ENCODE measurements at regions not wholly inside any gene's neighbourhood (a gene's known extent, or its start where the extent isn't known, plus 50 kb on each side); places are given as distances from the start of the nearest gene placed in this dataset.

DNA sequence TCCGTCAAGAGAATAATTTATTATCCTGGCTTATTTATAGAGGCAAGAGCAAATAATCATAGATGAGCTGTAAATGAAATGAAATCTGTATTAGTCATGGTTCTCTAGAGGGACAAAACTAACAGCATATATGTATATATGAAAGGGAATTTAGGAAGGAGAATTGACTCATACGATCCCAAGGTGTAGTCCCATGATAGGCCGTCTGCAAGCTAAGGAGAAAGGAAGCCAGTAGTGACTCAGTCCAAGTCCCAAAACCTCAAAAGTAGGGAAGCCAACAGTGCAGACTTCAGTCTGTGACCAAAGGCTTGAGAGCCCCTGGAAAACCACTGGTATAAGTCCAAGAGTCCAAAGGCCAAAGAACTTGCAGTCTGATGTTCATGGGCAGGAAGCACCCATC lies 515.9 kb upstream of the CYLC2 start:
- FAIRE-seq, result no peak
- POLR2A ChIA-PET (ENCODE audit: partially characterized antibody), result no interaction called here

More for the DNA sequence above, 515.9 kb upstream of the CYLC2 start:
- Histone ChIP-seq H3K23ac (ENCODE audit: insufficient read length) (no peak overlapping the region), H3K27ac (ENCODE audit: low read depth, low read length) (no peak overlapping the region), H3K18ac (ENCODE audit: extremely low read depth, low read length) (no peak overlapping the region), H3K56ac (replicated peaks; ENCODE audit: insufficient read length, low read depth, low read length) (no peak overlapping the region), H4K91ac (replicated peaks; ENCODE audit: insufficient read length, low read length) (no peak overlapping the region), H2AFZ (ENCODE audit: low read length) (no peak overlapping the region), H4K5ac (ENCODE audit: insufficient read length, low read depth, low read length) (no peak overlapping the region), H3K27me3 (replicated peaks in 1 of 4; ENCODE audit: control insufficient read depth in 3 of 4, extremely low read depth in 1 of 4, insufficient read depth in 3 of 4, low read length in 3 of 4) (no peaks in the 10 kb centered on the region), H3K4me2 (ENCODE audit: insufficient read depth in 1 of 2, low read depth in 2 of 2, low read length in 2 of 2) (no peak overlapping the region), H3K23me2 (ENCODE audit: low read depth, low read length) (no peaks in the 10 kb centered on the region), H3K9ac (replicated peaks in 1 of 4; ENCODE audit: extremely low read depth in 1 of 4, low read depth in 3 of 4, low read length in 3 of 4) (no peak overlapping the region), H3K36me3 (ENCODE audit: control insufficient read depth in 2 of 4, insufficient read depth in 4 of 4, low read length in 3 of 4) (no peaks in the 10 kb centered on the region), H2BK5ac (ENCODE audit: low read depth, low read length) (no peak overlapping the region), H4K8ac (ENCODE audit: extremely low read depth, insufficient read depth, low read length) (no peak overlapping the region), H3K79me1 (ENCODE audit: low read depth, low read length) (no peaks in the 10 kb centered on the region), H2BK120ac (replicated peaks; ENCODE audit: low read depth, low read length) (no peak overlapping the region), H2BK12ac (ENCODE audit: low read depth, low read length) (no peak overlapping the region), H3K14ac (ENCODE audit: insufficient read length) (no peak overlapping the region), H2BK15ac (ENCODE audit: low read length) (no peak overlapping the region), H2BK20ac (ENCODE audit: low read length) (no peak overlapping the region), H2AK5ac (ENCODE audit: low read depth, low read length) (no peak overlapping the region), H3K4me3 (ENCODE audit: extremely low read depth in 1 of 4, insufficient read depth in 2 of 4, low read depth in 3 of 4, low read length in 4 of 4) (no peak overlapping the region), H4K20me1 (replicated peaks in 1 of 2; ENCODE audit: control insufficient read depth in 1 of 2, insufficient read depth in 2 of 2, low read length in 2 of 2) (no peaks in the 10 kb centered on the region), H3K4ac (replicated peaks; ENCODE audit: insufficient read length, low read depth, low read length) (no peak overlapping the region), H3K9me3 (ENCODE audit: insufficient read depth in 2 of 2, low read depth in 1 of 2, low read length in 1 of 2) (no peaks in the 10 kb centered on the region), H3K79me2 (ENCODE audit: control insufficient read depth in 1 of 2, insufficient read depth in 2 of 2, low read length in 2 of 2) (no peaks in the 10 kb centered on the region), H3K4me1 (replicated peaks in 1 of 4; ENCODE audit: control insufficient read depth in 3 of 4, insufficient read depth in 4 of 4, low read length in 3 of 4) (no peaks in the 10 kb centered on the region)
- no peak for DNase-seq (ENCODE audit: low read depth in 1 of 2, low spot score in 2 of 2)
- 97% methylated on average over 3 of the region's 3 CpGs; no CpG with 5 or more reads in 1 of the 2 experiments for WGBS, 2 experiments (ENCODE audit: extremely low coverage in 1 of 2, insufficient coverage in 1 of 2, insufficient read length in 1 of 2, insufficient replicate concordance in 2 of 2, low coverage in 1 of 2, low lambda C conversion rate in 2 of 2, missing lambda C conversion rate in 1 of 2)
- CTCF ChIA-PET (ENCODE audit: partially characterized antibody), result no interaction called here
- no peak for TF ChIP-seq SIX5 (IDR thresholded peaks at IDR 0.05; ENCODE audit: low read depth, low read length)

Measured in H1 (cell line).